Gastroesophageal sphincter (tissue), 4 donors: ENCODE measurements at regions not wholly inside any gene's neighbourhood (a gene's known extent, or its start where the extent isn't known, plus 50 kb on each side); places are given as distances from the start of the nearest gene placed in this dataset.
"Not testable (repeated sequence)": the region's sequence is repeated elsewhere in the genome, so short reads cannot be mapped to it uniquely, and the experiment has no call there.

Experiments used
- ATAC-seq: fragments of 150-250 bp; one replicate; pipeline ENCODE4 v1.9.1; 2016; ENCODE audit warnings: mild to moderate bottlenecking, moderate library complexity
- H3K27ac ChIP-seq, 4 donors: fragments of 200-600 bp; sonication (generic) in 3 of 4; 1 replicate in 3 of 4; 2 replicates in 1 of 4; pipeline ENCODE4 v1.5.1; 2016 to 2019
- H3K27me3 ChIP-seq: fragments of 200-600 bp; sonication (generic); one replicate; pipeline ENCODE4 v1.5.1; 2019
- H3K36me3 ChIP-seq, 2 donors: fragments of 200-600 bp; sonication (generic); one replicate each; pipeline ENCODE4 v1.5.1; 2019; ENCODE audit warnings: control low read depth in 1 of 2
- H3K4me1 ChIP-seq, 3 donors: fragments of 200-600 bp; sonication (generic); 1 replicate in 2 of 3; 2 replicates in 1 of 3; pipeline ENCODE4 v1.5.1; 2016 to 2019; ENCODE audit warnings: control low read depth in 2 of 3
- H3K4me3 ChIP-seq, 2 donors: fragments of 200-600 bp; sonication (generic); one replicate each; pipeline ENCODE4 v1.5.1; 2019; ENCODE audit warnings: mild to moderate bottlenecking in 1 of 2, moderate library complexity in 1 of 2
- H3K9me3 ChIP-seq, 3 donors: fragments of 200-600 bp; sonication (generic); one replicate each; pipeline ENCODE4 v1.5.1; 2017 to 2019; ENCODE audit warnings: control low read depth in 2 of 3
- CTCF ChIP-seq, 4 experiments: fragments of 200-600 bp in 2 of 4; fragments of 450-650 bp in 2 of 4; sonication (generic) in 1 of 4; IDR thresholded peaks; one replicate each; pipeline ENCODE4 v1.5.1; 2017 to 2019; ENCODE audit warnings: antibody characterized with exemption in 4 of 4, mild to moderate bottlenecking in 2 of 4, moderate library complexity in 2 of 4
- EP300 ChIP-seq: sonication (generic); formaldehyde crosslinking; IDR thresholded peaks from one replicate; pipeline ENCODE4 v1.6.1; 2017; ENCODE audit warnings: antibody characterized with exemption, mild to moderate bottlenecking
- POLR2A ChIP-seq, 2 donors: fragments of 450-650 bp; IDR thresholded peaks; one replicate each; pipeline ENCODE4 v1.6.1; 2017; ENCODE audit warnings: antibody characterized with exemption in 2 of 2, mild to moderate bottlenecking in 2 of 2, moderate library complexity in 1 of 2
- POLR2AphosphoS5 ChIP-seq: sonication (generic); formaldehyde crosslinking; IDR thresholded peaks from one replicate; pipeline ENCODE4 v1.6.1; 2017; ENCODE audit warnings: antibody characterized with exemption
- WGBS, 2 donors: methylation state at CpG; one replicate each; pipeline ENCODE4 v1.1.5; 2018; ENCODE audit warnings: low coverage in 1 of 2; 5-methylcytosine and 5-hydroxymethylcytosine counted together

GRCh38 chr11:34806875-34807274 is 109.3 kb downstream of the APIP start:
- Histone ChIP-seq H3K4me1 (no peaks in the 10 kb centered on the region), H3K36me3 (no peaks in the 10 kb centered on the region), H3K4me3 (no peak overlapping the region), H3K27ac (no peak overlapping the region), H3K27me3 (no peaks in the 10 kb centered on the region), H3K9me3 (peaks cover 0 to under 1% (median 0%) of the 10 kb centered on the region in 3 donors)
- no peak for ATAC-seq
- 53 to 72% methylated on average over 4 to 5 of the region's 5 CpGs for WGBS, 2 donors
- no peak for TF ChIP-seq EP300
- no peak for TF ChIP-seq CTCF (IDR thresholded peaks at IDR 0.05)
- TF ChIP-seq POLR2A (IDR thresholded peaks at IDR 0.05): no peak
- no peak for TF ChIP-seq POLR2AphosphoS5

DNA sequence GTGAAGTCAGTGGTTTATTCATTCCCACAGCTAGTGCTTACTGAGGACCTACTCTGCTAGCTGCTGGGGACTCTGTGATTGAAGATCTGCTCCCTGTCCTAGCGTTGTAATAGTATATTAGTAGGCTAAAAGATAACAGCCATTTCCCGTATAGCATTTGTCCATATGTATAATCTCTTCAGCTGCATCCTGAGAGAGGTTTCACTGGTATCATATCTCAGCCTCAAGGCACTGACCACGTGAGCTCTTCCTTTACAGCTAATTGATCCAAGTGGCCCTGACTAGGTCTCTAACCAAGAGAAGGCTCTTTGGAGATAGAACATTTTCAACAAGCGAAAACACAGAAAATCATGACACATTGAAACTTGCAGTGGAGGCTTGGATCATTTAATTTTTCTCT is 110.2 kb downstream of the APIP start:
- Histone ChIP-seq H3K36me3 (no peaks in the 10 kb centered on the region), H3K4me3 (no peak overlapping the region), H3K27me3 (no peaks in the 10 kb centered on the region), H3K4me1 (no peaks in the 10 kb centered on the region), H3K27ac (no peak overlapping the region), H3K9me3 (no peaks in the 10 kb centered on the region)
- ATAC-seq: no peak
- 51 to 53% methylated on average over 4 of the region's 4 CpGs for WGBS, 2 donors
- TF ChIP-seq POLR2A (IDR thresholded peaks at IDR 0.05) (no peak), CTCF (IDR thresholded peaks at IDR 0.05) (no peak), POLR2AphosphoS5 (no peak), EP300 (no peak)

DNA sequence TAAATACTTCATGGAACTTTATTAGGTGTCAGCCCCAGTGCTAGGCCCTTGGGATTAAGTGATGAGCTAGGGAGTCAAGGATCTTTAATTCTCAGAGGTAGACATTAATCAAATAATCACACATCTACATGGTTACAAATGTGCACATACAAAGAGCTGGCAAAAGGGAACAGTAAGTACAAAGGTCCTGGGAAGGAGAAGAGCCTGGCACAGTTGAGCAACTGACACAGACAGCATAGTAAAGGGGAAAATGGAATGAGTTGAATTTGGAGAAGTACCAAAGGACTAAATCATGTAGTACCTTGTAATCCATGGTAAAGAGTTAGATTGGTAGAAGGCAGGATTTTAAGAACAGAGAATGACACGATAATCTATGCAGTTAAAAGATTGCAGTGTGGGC is 116.3 kb downstream of the APIP start:
- no peak overlapping the region for H3K27ac ChIP-seq
- no peak for ATAC-seq
- 100% methylated on average over 1 of the region's 1 CpG for WGBS, 2 donors
- H3K36me3 ChIP-seq: no peaks in the 10 kb centered on the region
- no peaks in the 10 kb centered on the region for H3K4me1 ChIP-seq
- no peak overlapping the region for H3K4me3 ChIP-seq
- TF ChIP-seq CTCF (IDR thresholded peaks at IDR 0.05) (no peak), POLR2AphosphoS5 (no peak), POLR2A (IDR thresholded peaks at IDR 0.05) (no peak), EP300 (no peak)
- H3K9me3 ChIP-seq: no peaks in the 10 kb centered on the region
- no peaks in the 10 kb centered on the region for H3K27me3 ChIP-seq

DNA sequence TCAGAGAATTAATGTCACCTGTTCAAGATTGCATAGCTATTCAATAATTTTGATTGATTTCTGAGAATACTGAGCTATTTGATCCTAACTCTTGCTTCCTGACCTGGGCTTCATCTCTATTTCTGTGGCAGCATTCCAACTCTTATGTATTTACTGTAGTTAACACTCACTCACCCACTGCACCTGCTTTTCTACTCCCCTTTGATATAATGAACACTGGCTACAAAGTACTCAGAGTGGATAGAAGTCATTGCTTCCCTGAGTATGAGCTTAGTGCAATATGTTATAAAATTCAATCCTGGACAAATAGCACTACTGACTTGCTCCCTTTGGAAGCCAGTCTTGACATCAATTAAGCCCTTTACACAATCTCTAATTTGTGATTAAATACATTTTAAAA is 117.2 kb downstream of the APIP start:
- Histone ChIP-seq H3K27me3 (no peaks in the 10 kb centered on the region), H3K27ac (no peak overlapping the region), H3K4me1 (no peaks in the 10 kb centered on the region), H3K9me3 (no peaks in the 10 kb centered on the region), H3K36me3 (no peaks in the 10 kb centered on the region), H3K4me3 (no peak overlapping the region)
- TF ChIP-seq CTCF (IDR thresholded peaks at IDR 0.05): no peak
- no peak for TF ChIP-seq POLR2A (IDR thresholded peaks at IDR 0.05)
- no peak for TF ChIP-seq POLR2AphosphoS5
- TF ChIP-seq EP300: no peak
- ATAC-seq: no peak

GRCh38 chr11:34797497-34797896 is 118.7 kb downstream of the APIP start:
- not testable (repeated sequence) for ATAC-seq, H3K27ac ChIP-seq, H3K4me3 ChIP-seq, H3K36me3 ChIP-seq, H3K9me3 ChIP-seq, H3K27me3 ChIP-seq, H3K4me1 ChIP-seq

GRCh38 chr11:34795641-34796040 is 120.5 kb downstream of the APIP start:
- TF ChIP-seq POLR2A (IDR thresholded peaks at IDR 0.05) (no peak), CTCF (IDR thresholded peaks at IDR 0.05) (no peak), EP300 (no peak), POLR2AphosphoS5 (no peak)
- no peak for ATAC-seq
- H3K36me3 ChIP-seq: no peaks in the 10 kb centered on the region
- H3K27me3 ChIP-seq: no peaks in the 10 kb centered on the region
- peaks cover 0 to 13% (median 0%) of the 10 kb centered on the region in 3 donors for H3K4me1 ChIP-seq
- H3K27ac ChIP-seq: no peak overlapping the region
- H3K9me3 ChIP-seq: no peaks in the 10 kb centered on the region
- H3K4me3 ChIP-seq: no peak overlapping the region
